Liver (tissue), 7 donors: ENCODE measurements at regions not wholly inside any gene's neighbourhood (a gene's known extent, or its start where the extent isn't known, plus 50 kb on each side); places are given as distances from the start of the nearest gene placed in this dataset.

Source experiments
- DNase-seq: peaks from one replicate; pipeline ENCODE4 v3.0.0-alpha.2; 2017; ENCODE audit warnings: low spot score
- H3K27ac ChIP-seq, 2 donors: one replicate each; pipeline ENCODE4 v1.7.0; 2013; ENCODE audit warnings: inconsistent platforms in 2 of 2, low read length in 2 of 2, control low read depth in 1 of 2, low read depth in 1 of 2, mild to moderate bottlenecking in 1 of 2
- H3K27me3 ChIP-seq, 4 donors: one replicate each; pipeline versions ENCODE4 v1.6.1 to v1.7.0; 2013; ENCODE audit warnings: low read length in 3 of 4, inconsistent platforms in 1 of 4, mild to moderate bottlenecking in 1 of 4, moderate library complexity in 1 of 4; ENCODE audit not compliant: control insufficient read depth in 4 of 4, insufficient read depth in 4 of 4
- H3K36me3 ChIP-seq, 4 donors: one replicate each; pipeline versions ENCODE4 v1.6.1 to v1.7.0; 2013; ENCODE audit warnings: low read length in 3 of 4, mild to moderate bottlenecking in 3 of 4, low read depth in 1 of 4, moderate library complexity in 1 of 4; ENCODE audit not compliant: control insufficient read depth in 4 of 4, insufficient read depth in 3 of 4
- H3K4me1 ChIP-seq, 4 donors: one replicate each; pipeline versions ENCODE4 v1.6.1 to v1.7.0; 2013; ENCODE audit warnings: low read length in 3 of 4, mild to moderate bottlenecking in 3 of 4, moderate library complexity in 1 of 4; ENCODE audit not compliant: control insufficient read depth in 4 of 4, insufficient read depth in 4 of 4
- H3K4me3 ChIP-seq, 3 donors: one replicate each; pipeline versions ENCODE4 v1.6.1 to v1.7.0; 2013; ENCODE audit warnings: low read length in 3 of 3, control low read depth in 1 of 3, low read depth in 1 of 3, mild to moderate bottlenecking in 1 of 3
- H3K9ac ChIP-seq, 2 donors: one replicate each; pipeline ENCODE4 v1.7.0; 2013; ENCODE audit warnings: low read length in 2 of 2, mild to moderate bottlenecking in 2 of 2, moderate library complexity in 2 of 2, control low read depth in 1 of 2, low read depth in 1 of 2
- H3K9me3 ChIP-seq, 4 donors: one replicate each; pipeline versions ENCODE4 v1.6.1 to v1.7.0; 2013; ENCODE audit warnings: low read length in 3 of 4; ENCODE audit not compliant: control insufficient read depth in 4 of 4
- ATF3 ChIP-seq: IDR thresholded peaks from 2 replicates; pipeline ENCODE4 v1.6.1; 2016; ENCODE audit warnings: antibody characterized with exemption
- EGR1 ChIP-seq, 2 donors: IDR thresholded peaks; 2 replicates each; pipeline ENCODE4 v1.6.1; 2016 to 2018; ENCODE audit warnings: antibody characterized with exemption in 2 of 2, low read depth in 2 of 2
- FOXA1 ChIP-seq: IDR thresholded peaks from 2 replicates; pipeline ENCODE4 v1.6.1; 2016; ENCODE audit warnings: antibody characterized with exemption
- FOXA2 ChIP-seq: IDR thresholded peaks from 2 replicates; pipeline ENCODE4 v1.6.1; 2016; ENCODE audit warnings: antibody characterized with exemption
- GABPA ChIP-seq, 2 donors: IDR thresholded peaks in 1 of 2; conservative IDR thresholded peaks in 1 of 2; 2 replicates each; pipeline ENCODE4 v1.6.1; 2016; ENCODE audit warnings: antibody characterized with exemption in 2 of 2, mild to moderate bottlenecking in 1 of 2, moderate library complexity in 1 of 2
- HNF4A ChIP-seq, 2 donors: conservative IDR thresholded peaks; 2 replicates each; pipeline ENCODE4 v1.6.1; 2016; ENCODE audit warnings: antibody characterized with exemption in 2 of 2, mild to moderate bottlenecking in 2 of 2
- HNF4G ChIP-seq: IDR thresholded peaks from 2 replicates; pipeline ENCODE4 v1.6.1; 2016; ENCODE audit warnings: antibody characterized with exemption
- JUND ChIP-seq, 2 donors: IDR thresholded peaks; 2 replicates each; pipeline ENCODE4 v1.6.1; 2016; ENCODE audit warnings: antibody characterized with exemption in 2 of 2
- NR2F2 ChIP-seq: IDR thresholded peaks from 2 replicates; pipeline ENCODE4 v1.6.1; 2016; ENCODE audit warnings: antibody characterized with exemption
- REST ChIP-seq: IDR thresholded peaks from 2 replicates; pipeline ENCODE4 v1.6.1; 2016; ENCODE audit warnings: antibody characterized with exemption, mild to moderate bottlenecking
- RXRA ChIP-seq, 2 donors: IDR thresholded peaks; 2 replicates each; pipeline ENCODE4 v1.6.1; 2017 to 2018; ENCODE audit warnings: antibody characterized with exemption in 2 of 2, mild to moderate bottlenecking in 1 of 2
- SP1 ChIP-seq: IDR thresholded peaks from 2 replicates; pipeline ENCODE4 v1.6.1; 2018; ENCODE audit warnings: antibody characterized with exemption, mild to moderate bottlenecking
- TAF1 ChIP-seq: conservative IDR thresholded peaks from 2 replicates; pipeline ENCODE4 v1.6.1; 2016; ENCODE audit warnings: antibody characterized with exemption, mild to moderate bottlenecking
- YY1 ChIP-seq: IDR thresholded peaks from 2 replicates; pipeline ENCODE4 v1.6.1; 2016; ENCODE audit warnings: antibody characterized with exemption, mild to moderate bottlenecking
- WGBS: extraction: QIAGEN DNeasy Blood & Tissue Kit; methylation state at CpG from one replicate; pipeline ENCODE4 v1.1.7; 2013; 5-methylcytosine and 5-hydroxymethylcytosine counted together
- donor health status: healthy.
- donor health status: healthy.
- donor health status: healthy.
- donor health status: healthy.

- TF ChIP-seq JUND (IDR thresholded peaks at IDR 0.05) (no peak), EGR1 (IDR thresholded peaks at IDR 0.05; ENCODE audit: low read depth in 2 of 2) (no peak), SP1 (no peak), HNF4G (no peak), GABPA (IDR thresholded peaks at IDR 0.05 in 1 of 2, conservative IDR thresholded peaks at IDR 0.05 in 1 of 2) (no peak)
- Histone ChIP-seq H3K27ac (no peak overlapping the region), H3K9ac (no peak overlapping the region), H3K4me3 (no peak overlapping the region), H3K27me3 (no peaks in the 10 kb centered on the region), H3K9me3 (no peaks in the 10 kb centered on the region), H3K4me1 (peaks cover 2 to 24% (median 18%) of the 10 kb centered on the region in 4 donors), H3K36me3 (no peaks in the 10 kb centered on the region)
- 83% methylated on average over 3 of the region's 3 CpGs for WGBS
- DNase-seq: no peak
These were observed 152.7 kb upstream of the SERP2 start for GRCh38 chr13:44220948-44221347.

- no peak for TF ChIP-seq NR2F2
- no peak for TF ChIP-seq SP1
- no peak for TF ChIP-seq YY1
- 84% methylated on average over 4 of the region's 4 CpGs for whole genome bisulfite sequencing
- Histone ChIP-seq H3K4me3 (no peak overlapping the region), H3K9me3 (no peaks in the 10 kb centered on the region), H3K9ac (no peak overlapping the region), H3K27me3 (no peaks in the 10 kb centered on the region), H3K36me3 (no peaks in the 10 kb centered on the region), H3K27ac (no peak overlapping the region), H3K4me1 (peaks cover 2 to 24% (median 18%) of the 10 kb centered on the region in 4 donors)
- no peak for DNase-seq
These were observed 152.0 kb upstream of the SERP2 start for GRCh38 chr13:44221657-44222056.

GRCh38 chr13:44223770-44224444 is 149.7 kb upstream of the SERP2 start:
- H3K4me1 ChIP-seq: peaks cover 2 to 16% (median 12%) of the 10 kb centered on the region in 4 donors
- WGBS: 82% methylated on average over 2 of the region's 2 CpGs
- H3K9me3 ChIP-seq: no peaks in the 10 kb centered on the region
- H3K9ac ChIP-seq: no peak overlapping the region
- no peak overlapping the region for H3K4me3 ChIP-seq
- DNase-seq: no peak
- H3K27me3 ChIP-seq: no peaks in the 10 kb centered on the region
- TF ChIP-seq YY1: no peak
- no peak for TF ChIP-seq REST
- no peak for TF ChIP-seq TAF1
- TF ChIP-seq RXRA (IDR thresholded peaks at IDR 0.05): no peak
- TF ChIP-seq SP1: no peak
- no peak for TF ChIP-seq HNF4A (conservative IDR thresholded peaks at IDR 0.05)
- TF ChIP-seq ATF3: no peak
- TF ChIP-seq FOXA1: no peak
- TF ChIP-seq FOXA2: no peak
- no peak for TF ChIP-seq EGR1 (IDR thresholded peaks at IDR 0.05; ENCODE audit: low read depth in 2 of 2)
- no peaks in the 10 kb centered on the region for H3K36me3 ChIP-seq
- H3K27ac ChIP-seq: peak overlapping the region; percentile 15 to 51
